NT2/D1 (cell line): ENCODE measurements at regions not wholly inside any gene's neighbourhood (a gene's known extent, or its start where the extent isn't known, plus 50 kb on each side); places are given as distances from the start of the nearest gene placed in this dataset.

Experiments used
- SUZ12 ChIP-seq: IDR thresholded peaks from 2 replicates; pipeline ENCODE4 v1.6.1; 2011; ENCODE audit not compliant: insufficient read length, insufficient read depth; ENCODE audit errors: extremely low read depth
- YY1 ChIP-seq: IDR thresholded peaks from 2 replicates; pipeline ENCODE4 v1.6.1; 2011; ENCODE audit not compliant: insufficient read length, insufficient read depth
- ZNF274 ChIP-seq: IDR thresholded peaks from 2 replicates; pipeline ENCODE4 v1.6.1; 2011; ENCODE audit warnings: mild to moderate bottlenecking, low read depth, low read length

DNA sequence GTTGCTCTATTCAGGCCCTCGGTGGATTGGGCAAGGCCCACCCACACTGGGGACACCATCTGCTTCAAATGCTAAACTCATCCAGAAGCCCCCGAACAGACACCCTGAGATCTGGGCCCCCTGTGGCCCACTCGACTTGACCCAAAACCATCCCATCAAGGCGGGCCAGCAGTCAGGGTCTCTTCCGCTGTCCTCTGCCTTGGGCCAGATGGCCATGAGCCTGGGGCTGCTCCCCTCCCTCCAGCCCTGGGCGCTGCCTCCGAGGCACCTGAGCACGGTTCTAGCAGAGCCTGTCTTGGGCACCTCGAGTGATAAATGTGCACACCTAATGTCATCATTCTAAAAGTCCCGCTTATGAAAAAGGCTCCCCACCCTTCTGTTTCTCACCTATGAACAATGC, 449.4 kb downstream of the TCERG1L start:
- TF ChIP-seq ZNF274 (no peak), YY1 (no peak), SUZ12 (no peak)
